GM11168 (cell line): ENCODE measurements at regions not wholly inside any gene's neighbourhood (a gene's known extent, or its start where the extent isn't known, plus 50 kb on each side); places are given as distances from the start of the nearest gene placed in this dataset.
"Not testable (repeated sequence)": the region's sequence is repeated elsewhere in the genome, so short reads cannot be mapped to it uniquely, and the experiment has no call there.

Experiments
- in situ Hi-C: fragments of 300-500 bp; cut with MboI; formaldehyde crosslinking; loops from one replicate; pipeline ENCODE4 v1.12.0; 2022; ENCODE audit warnings: low sequenced_read_pairs; ENCODE audit not compliant: unreplicated experiment

GRCh38 chr2:82391386-82391785 is 2067.7 kb downstream of the SUCLG1 start:
- in situ Hi-C loops, result no loop called here

DNA sequence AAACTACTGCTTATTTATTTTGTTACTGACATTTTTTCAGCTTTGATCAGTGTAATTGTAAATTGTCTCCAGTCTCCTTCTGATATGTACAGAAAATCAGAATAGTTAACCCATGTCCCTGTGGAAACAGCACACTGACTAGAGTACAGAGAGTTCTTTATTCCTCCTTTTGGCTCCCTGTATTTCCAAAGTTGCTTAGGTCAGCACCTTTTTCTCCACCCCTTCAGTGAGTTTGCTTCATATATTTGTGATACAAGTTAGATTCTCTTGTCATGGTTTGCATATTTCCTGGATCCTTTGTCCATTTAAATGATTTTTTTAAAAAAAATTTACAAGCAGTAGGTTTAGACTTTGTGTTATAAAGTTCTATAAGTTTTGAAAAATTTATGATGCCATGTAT is 2051.1 kb upstream of the LRRTM1 start:
- in situ Hi-C loops, result no loop called here

DNA sequence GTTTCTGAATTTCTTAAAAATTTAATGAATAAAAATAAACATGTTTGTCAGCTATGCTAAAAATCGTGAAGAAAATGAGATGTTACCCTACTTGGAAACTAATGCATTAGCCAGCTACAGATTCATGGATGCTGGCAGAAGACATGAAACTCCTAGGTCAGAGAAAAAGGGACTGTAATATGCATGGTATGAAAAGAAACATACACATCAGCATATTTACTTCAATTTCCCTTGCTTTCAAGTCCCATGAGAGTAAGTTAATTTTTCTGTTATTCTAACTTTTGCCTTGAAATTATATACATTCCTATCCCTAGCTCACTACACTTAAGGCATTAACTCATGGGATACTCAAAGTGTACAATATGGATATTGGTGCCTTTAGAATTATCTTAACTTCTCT is 2041.4 kb upstream of the LRRTM1 start:
- in situ Hi-C loops, result no loop called here

- in situ Hi-C loops, result no loop called here
Observed at GRCh38 chr2:82344670-82345069, 2040.1 kb upstream of the LRRTM1 start.

DNA sequence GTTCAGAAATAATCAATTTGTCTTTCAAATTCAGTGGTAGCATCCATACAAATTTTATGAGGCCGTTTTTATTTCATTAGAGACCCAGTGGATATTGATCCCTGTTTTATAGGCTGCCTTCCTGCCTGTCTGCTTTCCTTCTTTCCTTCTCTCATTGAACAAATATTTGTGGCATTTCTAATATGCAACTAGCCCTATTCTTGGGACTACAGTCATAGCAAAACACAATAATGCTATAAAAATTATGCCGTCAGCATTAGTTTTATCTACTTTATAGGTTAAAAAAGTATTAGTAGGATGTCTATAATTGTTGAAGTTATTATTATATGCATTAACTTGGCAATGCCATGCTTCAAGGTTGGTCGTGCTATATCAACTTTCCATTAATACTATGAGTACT is 2037.8 kb upstream of the LRRTM1 start:
- in situ Hi-C loops, result no loop called here

DNA sequence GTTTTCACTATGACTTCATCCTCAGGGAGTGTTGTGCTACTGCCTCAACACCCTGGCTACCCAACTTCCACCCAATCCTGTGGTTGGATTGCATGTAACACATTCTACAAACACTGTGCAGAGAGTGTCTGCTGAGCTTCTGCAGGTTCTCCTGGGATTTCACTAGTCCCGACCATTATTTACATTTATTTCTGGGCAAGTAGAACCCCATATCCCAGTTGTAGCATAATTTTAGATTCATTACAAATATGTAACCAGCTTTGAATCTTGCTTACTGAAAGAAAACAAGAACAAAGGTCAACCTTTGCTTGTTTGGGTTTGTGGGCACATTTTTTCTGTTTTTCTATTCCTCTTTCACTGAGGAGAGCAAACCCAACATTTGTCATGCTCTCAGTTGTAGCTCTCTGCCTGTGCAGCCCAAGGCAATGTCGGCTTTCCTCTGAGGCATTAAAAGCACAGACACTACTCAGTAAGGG is 2036.1 kb upstream of the LRRTM1 start:
- in situ Hi-C loops, result no loop called here

DNA sequence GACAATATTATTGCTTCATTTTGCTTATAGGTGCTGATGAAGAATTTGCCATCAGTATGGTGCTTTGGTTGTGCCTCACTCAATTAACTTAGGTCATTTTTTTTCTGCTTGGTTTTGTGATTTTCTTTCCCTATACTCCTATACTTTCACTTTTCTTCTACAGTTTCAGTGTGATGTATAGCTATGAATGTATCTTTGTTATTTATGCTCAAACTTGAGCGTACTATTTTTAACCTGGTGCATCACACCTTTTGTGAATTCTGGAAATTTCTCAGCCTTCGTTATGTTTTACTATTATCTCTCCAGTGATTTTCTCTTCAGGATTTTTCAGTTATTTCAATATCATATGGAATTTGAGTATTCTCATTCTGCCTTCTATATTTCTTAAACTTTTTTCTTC is 2035.3 kb upstream of the LRRTM1 start:
- in situ Hi-C loops, result no loop called here

GRCh38 chr2:82333697-82334096 is 2029.1 kb upstream of the LRRTM1 start:
- in situ Hi-C loops, result no loop called here

GRCh38 chr2:82330155-82330554 is 2025.6 kb upstream of the LRRTM1 start:
- in situ Hi-C loops, result no loop called here

- in situ Hi-C loops, result not testable (repeated sequence)
Observed at GRCh38 chr2:82326180-82326767, 2021.7 kb upstream of the LRRTM1 start.

DNA sequence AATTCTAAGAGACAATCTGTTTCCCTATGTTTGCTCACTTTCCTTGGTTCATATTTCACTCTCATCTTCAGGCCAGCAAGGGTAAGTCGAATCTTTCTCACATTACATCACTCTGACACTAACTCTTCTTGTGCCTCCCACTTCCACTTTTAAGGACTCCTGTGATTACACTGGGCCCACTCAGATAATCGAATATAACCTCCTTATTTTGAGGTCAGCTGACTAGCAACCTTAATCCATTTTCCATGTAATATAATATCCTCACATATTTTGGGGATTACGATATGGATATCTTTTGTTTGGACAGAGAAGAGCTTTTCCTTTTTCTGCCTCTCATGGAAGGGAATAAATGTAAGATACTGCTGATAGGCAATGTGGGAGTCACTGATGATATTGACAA is 2015.7 kb upstream of the LRRTM1 start:
- in situ Hi-C loops, result no loop called here

- in situ Hi-C loops, result no loop called here
Observed at GRCh38 chr2:82317012-82317411, 2012.5 kb upstream of the LRRTM1 start.

DNA sequence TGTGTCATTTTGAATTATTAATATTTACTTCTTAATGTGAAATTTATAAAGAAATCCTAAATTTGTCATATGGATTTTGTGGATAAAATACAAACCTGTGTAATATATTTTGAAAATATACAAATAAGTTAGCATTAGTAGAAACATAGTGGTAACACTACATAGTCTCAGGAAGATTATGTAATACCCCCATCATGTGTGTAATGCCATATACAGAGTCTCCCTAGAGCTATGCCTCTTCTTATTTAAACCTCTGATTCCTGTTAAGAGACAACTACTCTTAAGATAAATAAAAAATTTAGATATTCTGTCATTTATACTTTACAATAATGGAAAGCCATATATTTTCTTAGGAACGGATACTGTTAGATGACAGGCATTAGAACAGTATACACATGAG is 2012.0 kb upstream of the LRRTM1 start:
- in situ Hi-C loops, result no loop called here

GRCh38 chr2:82314836-82315472 is 2010.4 kb upstream of the LRRTM1 start:
- in situ Hi-C loops, result no loop called here

- in situ Hi-C loops, result no loop called here
Observed at GRCh38 chr2:82307511-82307910, 2003.0 kb upstream of the LRRTM1 start.

GRCh38 chr2:82301506-82301905 is 1997.0 kb upstream of the LRRTM1 start:
- in situ Hi-C loops, result no loop called here

DNA sequence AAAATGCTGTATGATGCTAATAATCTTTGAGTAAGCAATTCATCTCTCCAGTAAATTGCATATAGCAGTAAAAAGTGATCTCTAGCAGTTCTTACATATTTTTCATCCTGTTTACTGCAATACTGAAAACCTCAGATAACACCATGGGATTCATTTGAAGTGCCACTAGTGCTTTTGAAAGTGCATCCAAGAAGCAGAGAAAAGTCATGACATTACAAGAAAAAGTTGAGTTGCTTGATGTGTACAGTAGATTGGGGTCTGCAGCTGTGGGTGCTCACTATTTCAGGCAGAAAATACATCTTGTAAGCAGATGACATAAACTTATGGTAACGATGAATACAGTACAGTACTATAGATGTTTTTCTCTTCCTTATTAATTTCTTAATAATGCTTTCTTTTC is 1984.9 kb upstream of the LRRTM1 start:
- in situ Hi-C loops, result no loop called here

GRCh38 chr2:82283075-82283474 is 1978.5 kb upstream of the LRRTM1 start:
- in situ Hi-C loops, result no loop called here

- in situ Hi-C loops, result no loop called here
Observed at GRCh38 chr2:82282111-82282882, 1977.7 kb upstream of the LRRTM1 start.

DNA sequence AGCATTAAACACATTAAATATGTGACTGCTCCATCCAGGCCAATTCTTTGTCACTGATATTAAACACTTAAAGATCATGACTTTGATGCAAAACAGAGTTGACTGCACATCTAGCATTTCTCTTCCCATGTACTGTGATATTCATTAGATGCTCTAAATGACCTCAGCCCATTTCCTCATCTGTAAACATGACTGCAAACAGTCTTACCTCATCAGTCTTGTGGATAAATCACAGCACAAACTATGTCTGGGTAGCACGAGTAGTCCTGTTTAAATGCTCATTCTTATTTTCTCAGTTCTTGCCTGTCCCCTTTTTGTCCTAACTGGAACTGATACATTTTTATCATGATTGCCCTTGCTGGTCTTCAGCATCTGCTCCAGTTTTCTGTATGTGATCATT is 1974.8 kb upstream of the LRRTM1 start:
- in situ Hi-C loops, result no loop called here

DNA sequence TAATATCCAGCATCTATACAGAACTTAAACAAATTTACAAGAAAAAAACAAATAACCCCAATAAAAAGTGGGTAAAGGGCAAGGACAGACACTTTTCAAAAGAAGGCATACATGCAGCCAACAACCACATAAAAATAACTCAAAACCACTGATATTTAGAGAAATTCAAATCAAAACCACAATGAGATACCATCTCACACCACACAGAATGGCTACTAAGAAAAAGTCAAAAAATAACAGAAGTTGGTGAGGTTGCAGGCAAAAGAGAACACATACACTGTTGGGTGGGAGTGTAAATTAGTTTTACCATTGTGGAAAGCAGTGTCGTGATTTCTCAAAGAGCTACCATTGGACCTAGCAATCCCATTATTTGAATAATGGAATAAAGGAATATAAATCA is 1973.9 kb upstream of the LRRTM1 start:
- in situ Hi-C loops, result no loop called here

DNA sequence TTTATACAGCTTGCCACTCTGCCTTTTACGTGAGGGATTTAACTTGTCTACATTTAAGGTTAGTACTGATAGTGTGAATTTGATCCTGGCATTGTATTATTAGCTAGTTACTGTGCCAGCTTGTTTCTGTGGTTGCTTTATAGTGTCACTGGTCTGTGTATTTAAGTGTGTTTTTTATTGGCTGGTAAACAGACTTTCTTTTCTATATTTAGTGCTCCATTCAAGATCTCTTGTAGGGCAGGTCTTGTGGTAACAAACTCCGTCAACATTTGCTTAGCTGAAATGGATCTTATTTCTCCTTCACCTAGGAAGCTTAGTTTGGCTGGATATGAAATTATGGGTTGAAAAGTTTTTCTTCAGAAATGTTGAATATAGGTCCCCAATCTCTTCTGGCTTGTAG is 1971.0 kb upstream of the LRRTM1 start:
- in situ Hi-C loops, result no loop called here
